ENCODE measurements at regions not wholly inside any gene's neighbourhood (a gene's known extent, or its start where the extent isn't known, plus 50 kb on each side); places are given as distances from the start of the nearest gene placed in this dataset.

GRCh38 chr1:43108080-43108479, 64.0 kb downstream of the EBNA1BP2 start:
- H3K9me3 Mint-ChIP-seq (ENCODE audit: low read depth, unreplicated experiment), result peaks cover 11% of the 10 kb centered on the region
- intact Hi-C loops (cut with micrococcal nuclease; ENCODE audit: unreplicated experiment), result no loop called here

GRCh38 chr1:43107664-43108063, 64.4 kb downstream of the EBNA1BP2 start:
- Mint-ChIP-seq H3K36me3 (ENCODE audit: insufficient read depth, unreplicated experiment) (no peaks in the 10 kb centered on the region), H3K27me3 (ENCODE audit: unreplicated experiment) (peaks cover 21% of the 10 kb centered on the region), H3K27ac (ENCODE audit: unreplicated experiment) (no peak overlapping the region), H3K9me3 (ENCODE audit: low read depth, unreplicated experiment) (peaks cover 11% of the 10 kb centered on the region), H3K4me3 (ENCODE audit: low read depth, unreplicated experiment) (no peak overlapping the region), H3K4me1 (ENCODE audit: low read depth, unreplicated experiment) (no peaks in the 10 kb centered on the region)
- intact Hi-C loops (cut with micrococcal nuclease; ENCODE audit: unreplicated experiment), result no loop called here
- no peak for DNase-seq
- CTCF ChIA-PET, result interaction anchor here (0.6 kb wide), 1 partner anchor 1897 kb away, joined by 4 read pairs; no protein-coding TSS in a partner anchor
- TF ChIP-seq, protein P1, sequence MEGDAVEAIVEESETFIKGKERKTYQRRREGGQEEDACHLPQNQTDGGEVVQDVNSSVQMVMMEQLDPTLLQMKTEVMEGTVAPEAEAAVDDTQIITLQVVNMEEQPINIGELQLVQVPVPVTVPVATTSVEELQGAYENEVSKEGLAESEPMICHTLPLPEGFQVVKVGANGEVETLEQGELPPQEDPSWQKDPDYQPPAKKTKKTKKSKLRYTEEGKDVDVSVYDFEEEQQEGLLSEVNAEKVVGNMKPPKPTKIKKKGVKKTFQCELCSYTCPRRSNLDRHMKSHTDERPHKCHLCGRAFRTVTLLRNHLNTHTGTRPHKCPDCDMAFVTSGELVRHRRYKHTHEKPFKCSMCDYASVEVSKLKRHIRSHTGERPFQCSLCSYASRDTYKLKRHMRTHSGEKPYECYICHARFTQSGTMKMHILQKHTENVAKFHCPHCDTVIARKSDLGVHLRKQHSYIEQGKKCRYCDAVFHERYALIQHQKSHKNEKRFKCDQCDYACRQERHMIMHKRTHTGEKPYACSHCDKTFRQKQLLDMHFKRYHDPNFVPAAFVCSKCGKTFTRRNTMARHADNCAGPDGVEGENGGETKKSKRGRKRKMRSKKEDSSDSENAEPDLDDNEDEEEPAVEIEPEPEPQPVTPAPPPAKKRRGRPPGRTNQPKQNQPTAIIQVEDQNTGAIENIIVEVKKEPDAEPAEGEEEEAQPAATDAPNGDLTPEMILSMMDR (IDR thresholded peaks at IDR 0.05; ENCODE audit: unreplicated experiment), result no peak
- no TSS peak for BruUV-seq (replicated peaks)

More at GRCh38 chr1:43108080-43108479, 64.0 kb downstream of the EBNA1BP2 start:
- no peaks in the 10 kb centered on the region for H3K36me3 Mint-ChIP-seq (ENCODE audit: insufficient read depth, unreplicated experiment)
- BruUV-seq (replicated peaks), result no TSS peak
- H3K4me1 Mint-ChIP-seq (ENCODE audit: low read depth, unreplicated experiment), result no peaks in the 10 kb centered on the region
- CTCF ChIA-PET, result no interaction called here
- TF ChIP-seq, protein P1 (IDR thresholded peaks at IDR 0.05; ENCODE audit: unreplicated experiment), result no peak
- H3K27ac Mint-ChIP-seq (ENCODE audit: unreplicated experiment), result no peak overlapping the region
- no peak overlapping the region for H3K4me3 Mint-ChIP-seq (ENCODE audit: low read depth, unreplicated experiment)
- no peak for DNase-seq
- peaks cover 21% of the 10 kb centered on the region for H3K27me3 Mint-ChIP-seq (ENCODE audit: unreplicated experiment)

GRCh38 chr1:43104027-43104763, 67.9 kb downstream of the EBNA1BP2 start:
- CTCF ChIA-PET, result no interaction called here
- no peaks in the 10 kb centered on the region for H3K4me1 Mint-ChIP-seq (ENCODE audit: low read depth, unreplicated experiment)

GRCh38 chr1:43101061-43101460, 71.0 kb downstream of the EBNA1BP2 start:
- intact Hi-C loops (cut with micrococcal nuclease; ENCODE audit: unreplicated experiment), result no loop called here
- H3K9me3 Mint-ChIP-seq (ENCODE audit: low read depth, unreplicated experiment), result peaks cover 2% of the 10 kb centered on the region
- H3K27ac Mint-ChIP-seq (ENCODE audit: unreplicated experiment), result no peak overlapping the region
- no TSS peak for BruUV-seq (replicated peaks)
- no peaks in the 10 kb centered on the region for H3K27me3 Mint-ChIP-seq (ENCODE audit: unreplicated experiment)
- no peaks in the 10 kb centered on the region for H3K4me1 Mint-ChIP-seq (ENCODE audit: low read depth, unreplicated experiment)
- H3K36me3 Mint-ChIP-seq (ENCODE audit: insufficient read depth, unreplicated experiment), result no peaks in the 10 kb centered on the region
- H3K4me3 Mint-ChIP-seq (ENCODE audit: low read depth, unreplicated experiment), result no peak overlapping the region
- TF ChIP-seq, protein P1 (IDR thresholded peaks at IDR 0.05; ENCODE audit: unreplicated experiment), result no peak
- CTCF ChIA-PET, result no interaction called here
- no peak for DNase-seq

More at GRCh38 chr1:43104027-43104763, 67.9 kb downstream of the EBNA1BP2 start:
- Mint-ChIP-seq H3K27me3 (ENCODE audit: unreplicated experiment) (peaks cover 6% of the 10 kb centered on the region), H3K27ac (ENCODE audit: unreplicated experiment) (no peak overlapping the region), H3K36me3 (ENCODE audit: insufficient read depth, unreplicated experiment) (no peaks in the 10 kb centered on the region), H3K4me3 (ENCODE audit: low read depth, unreplicated experiment) (no peak overlapping the region), H3K9me3 (ENCODE audit: low read depth, unreplicated experiment) (peaks cover 4% of the 10 kb centered on the region)
- no TSS peak for BruUV-seq (replicated peaks)
- DNase-seq, result no peak
- TF ChIP-seq, protein P1 (IDR thresholded peaks at IDR 0.05; ENCODE audit: unreplicated experiment), result no peak
- intact Hi-C loops (cut with micrococcal nuclease; ENCODE audit: unreplicated experiment), result no loop called here
